Endothelial cell of umbilical vein (primary cell): ENCODE measurements at regions not wholly inside any gene's neighbourhood (a gene's known extent, or its start where the extent isn't known, plus 50 kb on each side); places are given as distances from the start of the nearest gene placed in this dataset.

Experiments used
- BruUV-seq: library from RNA; stranded (reverse); fragments of 400-500 nt; replicated peaks from 2 replicates; lab custom pipeline; 2021; lab: Mats Ljungman, UMichigan
- CTCF ChIA-PET: fragments of 300-600, 350-600 bp; sonication (Branson Sonifier 250); formaldehyde crosslinking; loops from one replicate; lab custom pipeline; 2021; ENCODE audit warnings: antibody characterized with exemption, inconsistent platforms; lab: Charles Lee
- POLR2A ChIA-PET: fragments of 300-600, 350-600 bp; sonication (Branson Sonifier 250); formaldehyde crosslinking; loops from one replicate; lab custom pipeline; 2021; ENCODE audit warnings: antibody characterized with exemption, inconsistent platforms; lab: Charles Lee
- DNase-seq: peaks from one replicate; pipeline ENCODE4 v3.0.0-alpha.2; 2011; ENCODE audit warnings: low read depth, low spot score
- FAIRE-seq: peaks from 2 replicates; lab custom pipeline; 2011; peaks lifted over from hg19 to GRCh38; lab: Jason Lieb, UNC
- H2AFZ ChIP-seq: 2 replicates; pipeline ENCODE4 v1.6.0; 2012; ENCODE audit warnings: low read depth, low read length, control low read depth, inconsistent platforms
- H3K27ac ChIP-seq: 2 replicates; pipeline ENCODE4 v1.5.1; 2011; ENCODE audit warnings: low read depth, mild to moderate bottlenecking, control low read depth, low read length, moderate library complexity; ENCODE audit not compliant: insufficient read depth
- H3K27me3 ChIP-seq, 2 experiments: 2 replicates each; pipeline versions ENCODE4 v1.6.0 to v1.6.1; 2011; ENCODE audit warnings: low read length in 2 of 2, mixed read lengths in 1 of 2; ENCODE audit not compliant: control insufficient read depth in 2 of 2, insufficient read depth in 2 of 2
- H3K36me3 ChIP-seq, 2 experiments: 2 replicates in 1 of 2; 3 replicates in 1 of 2; pipeline ENCODE4 v1.5.1; 2011; ENCODE audit warnings: low read length in 2 of 2, mild to moderate bottlenecking in 1 of 2, moderate library complexity in 1 of 2; ENCODE audit not compliant: control insufficient read depth in 2 of 2, insufficient read depth in 2 of 2; ENCODE audit errors: extremely low read depth in 1 of 2
- H3K4me1 ChIP-seq: 3 replicates; pipeline ENCODE4 v1.5.1; 2011; ENCODE audit warnings: mild to moderate bottlenecking, low read length; ENCODE audit not compliant: control insufficient read depth, insufficient read depth; ENCODE audit errors: extremely low read depth
- H3K4me2 ChIP-seq: 2 replicates; pipeline ENCODE4 v1.6.1; 2011; ENCODE audit warnings: low read length, control low read depth, mixed read lengths; ENCODE audit not compliant: insufficient read depth
- H3K4me3 ChIP-seq, 3 experiments: fragments of 200-600 bp in 1 of 3; sonication (generic), shearing (Covaris generic) in 1 of 3; replicated peaks in 1 of 3; 2 replicates each; pipeline ENCODE4 v1.5.1; 2011 to 2016; ENCODE audit warnings: control low read depth in 3 of 3, low read length in 3 of 3, mild to moderate bottlenecking in 2 of 3, inconsistent platforms in 1 of 3, low read depth in 1 of 3, moderate library complexity in 1 of 3; ENCODE audit not compliant: insufficient read depth in 1 of 3
- H3K79me2 ChIP-seq: 2 replicates; pipeline ENCODE4 v1.6.0; 2012; ENCODE audit warnings: low read length, inconsistent platforms; ENCODE audit not compliant: control insufficient read depth, insufficient read depth
- H3K9ac ChIP-seq: replicated peaks from 2 replicates; pipeline ENCODE3; 2011; ENCODE audit warnings: low read length, control low read depth; ENCODE audit not compliant: insufficient read depth; ENCODE audit errors: extremely low read depth
- H3K9me1 ChIP-seq: replicated peaks from 3 replicates; pipeline ENCODE4 v1.6.0; 2011; ENCODE audit warnings: mild to moderate bottlenecking, low read length; ENCODE audit not compliant: control insufficient read depth, insufficient read depth; ENCODE audit errors: extremely low read depth
- H3K9me3 ChIP-seq: replicated peaks from 2 replicates; pipeline ENCODE4 v1.5.1; 2012; ENCODE audit warnings: low read length, inconsistent platforms; ENCODE audit not compliant: control insufficient read depth, insufficient read depth
- H4K20me1 ChIP-seq: replicated peaks from 2 replicates; pipeline ENCODE3; 2011; ENCODE audit warnings: mild to moderate bottlenecking, low read length; ENCODE audit not compliant: control insufficient read depth, insufficient read depth; ENCODE audit errors: extremely low read depth
- EZH2 ChIP-seq: IDR thresholded peaks from 2 replicates; pipeline ENCODE4 v1.6.1; 2012; ENCODE audit warnings: borderline replicate concordance, low read depth, mild to moderate bottlenecking, moderate library complexity, low read length, inconsistent platforms; ENCODE audit not compliant: severe bottlenecking
- FOS ChIP-seq: IDR thresholded peaks from 2 replicates; pipeline ENCODE4 v1.6.1; 2011; ENCODE audit warnings: mild to moderate bottlenecking, low read length, moderate library complexity, borderline replicate concordance; ENCODE audit not compliant: insufficient read depth
- GATA2 ChIP-seq: IDR thresholded peaks from 2 replicates; pipeline ENCODE4 v1.7.0; 2011; ENCODE audit warnings: low read depth, mild to moderate bottlenecking, moderate library complexity, mixed read lengths, low read length; ENCODE audit not compliant: insufficient read length, insufficient read depth
- JUN ChIP-seq: IDR thresholded peaks from 2 replicates; pipeline ENCODE4 v1.6.1; 2011; ENCODE audit warnings: borderline replicate concordance, low read depth; ENCODE audit not compliant: insufficient read length, insufficient read depth
- MYC ChIP-seq: IDR thresholded peaks from one replicate; pipeline ENCODE4 v1.6.1; 2011; ENCODE audit warnings: mild to moderate bottlenecking, low read depth, low read length
- POLR2A ChIP-seq: IDR thresholded peaks from 2 replicates; pipeline ENCODE4 v1.6.1; 2012; ENCODE audit warnings: low read depth, mild to moderate bottlenecking, control low read depth, low read length
- POLR2AphosphoS5 ChIP-seq: IDR thresholded peaks from 2 replicates; pipeline ENCODE4 v1.6.1; 2012; ENCODE audit warnings: low read depth, mild to moderate bottlenecking, control low read depth, low read length, moderate library complexity; ENCODE audit not compliant: insufficient read depth
- dilution Hi-C: fragments of 300-500 bp; cut with MboI; formaldehyde crosslinking; loops from one replicate; pipeline ENCODE4 v1.15.0; 2019; ENCODE audit warnings: low sequenced_read_pairs; ENCODE audit not compliant: extremely low pct_ligation_motif_present
- intact Hi-C: fragments of 100-400 bp; cut with micrococcal nuclease; formaldehyde crosslinking; loops from one replicate; pipeline ENCODE4 v1.10.0; 2022
- TF ChIP-seq, protein P1 (sequence below), 2 donors: IDR thresholded peaks; 1 replicate in 1 of 2; 2 replicates in 1 of 2; pipeline ENCODE4 v1.5.1; 2011; ENCODE audit warnings: low read length in 2 of 2, mild to moderate bottlenecking in 2 of 2, moderate library complexity in 2 of 2, control low read depth in 1 of 2, inconsistent platforms in 1 of 2, low read depth in 1 of 2; ENCODE audit not compliant: insufficient read depth in 1 of 2; ENCODE audit errors: extremely low read depth in 1 of 2
- TF ChIP-seq, protein P2 (sequence below): IDR thresholded peaks from 2 replicates; pipeline ENCODE4 v1.6.1; 2011; ENCODE audit not compliant: insufficient read depth, insufficient read length

DNA sequence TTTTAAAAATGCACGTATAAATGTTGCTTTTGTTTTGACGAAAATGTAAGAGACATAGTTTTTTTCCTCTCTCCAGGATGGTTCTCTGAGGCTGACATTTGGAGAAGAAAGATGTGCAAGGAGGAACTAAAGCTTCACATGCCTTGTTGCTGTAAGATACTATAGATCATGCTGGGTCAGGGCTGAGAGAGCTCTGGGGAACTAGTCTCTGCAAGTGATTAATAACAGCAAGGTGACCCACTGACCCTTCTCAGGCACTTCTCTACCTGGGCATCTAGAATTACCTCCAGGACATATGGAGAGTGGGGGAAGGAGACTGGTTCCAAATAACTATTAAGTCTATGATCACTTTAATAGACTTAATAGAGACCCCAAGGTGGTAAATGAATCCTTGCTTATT lies 246.0 kb downstream of the KBTBD8 start:
- Histone ChIP-seq H2AFZ (no peak overlapping the region), H3K9ac (no peak overlapping the region), H3K4me2 (no peak overlapping the region), H3K4me1 (no peaks in the 10 kb centered on the region), H3K9me3 (no peaks in the 10 kb centered on the region), H3K27ac (no peak overlapping the region), H3K79me2 (no peaks in the 10 kb centered on the region), H3K36me3 (no peaks in the 10 kb centered on the region), H3K4me3 (no peak overlapping the region), H4K20me1 (no peaks in the 10 kb centered on the region), H3K27me3 (no peaks in the 10 kb centered on the region), H3K9me1 (no peaks in the 10 kb centered on the region)
- dilution Hi-C loops, result no loop called here
- BruUV-seq, result no TSS peak
- intact Hi-C loops, result no loop called here
- POLR2A ChIA-PET, result no interaction called here
- CTCF ChIA-PET, result interaction anchor here (0.6 kb wide), 1 partner anchor 344 kb away, joined by 3 read pairs; no protein-coding TSS in a partner anchor
- TF ChIP-seq, protein P1, sequence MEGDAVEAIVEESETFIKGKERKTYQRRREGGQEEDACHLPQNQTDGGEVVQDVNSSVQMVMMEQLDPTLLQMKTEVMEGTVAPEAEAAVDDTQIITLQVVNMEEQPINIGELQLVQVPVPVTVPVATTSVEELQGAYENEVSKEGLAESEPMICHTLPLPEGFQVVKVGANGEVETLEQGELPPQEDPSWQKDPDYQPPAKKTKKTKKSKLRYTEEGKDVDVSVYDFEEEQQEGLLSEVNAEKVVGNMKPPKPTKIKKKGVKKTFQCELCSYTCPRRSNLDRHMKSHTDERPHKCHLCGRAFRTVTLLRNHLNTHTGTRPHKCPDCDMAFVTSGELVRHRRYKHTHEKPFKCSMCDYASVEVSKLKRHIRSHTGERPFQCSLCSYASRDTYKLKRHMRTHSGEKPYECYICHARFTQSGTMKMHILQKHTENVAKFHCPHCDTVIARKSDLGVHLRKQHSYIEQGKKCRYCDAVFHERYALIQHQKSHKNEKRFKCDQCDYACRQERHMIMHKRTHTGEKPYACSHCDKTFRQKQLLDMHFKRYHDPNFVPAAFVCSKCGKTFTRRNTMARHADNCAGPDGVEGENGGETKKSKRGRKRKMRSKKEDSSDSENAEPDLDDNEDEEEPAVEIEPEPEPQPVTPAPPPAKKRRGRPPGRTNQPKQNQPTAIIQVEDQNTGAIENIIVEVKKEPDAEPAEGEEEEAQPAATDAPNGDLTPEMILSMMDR (IDR thresholded peaks at IDR 0.05; ENCODE audit: extremely low read depth in 1 of 2, insufficient read depth in 1 of 2, low read depth in 1 of 2, low read length in 2 of 2), result no peak
- TF ChIP-seq POLR2A (no peak), JUN (no peak), GATA2 (no peak), EZH2 (no peak), MYC (no peak), POLR2AphosphoS5 (no peak), FOS (no peak)
- TF ChIP-seq, protein P2, sequence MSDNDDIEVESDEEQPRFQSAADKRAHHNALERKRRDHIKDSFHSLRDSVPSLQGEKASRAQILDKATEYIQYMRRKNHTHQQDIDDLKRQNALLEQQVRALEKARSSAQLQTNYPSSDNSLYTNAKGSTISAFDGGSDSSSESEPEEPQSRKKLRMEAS, result no peak
- DNase-seq (no peak), FAIRE-seq (no peak)
